H9 (cell line): ENCODE measurements at regions not wholly inside any gene's neighbourhood (a gene's known extent, or its start where the extent isn't known, plus 50 kb on each side); places are given as distances from the start of the nearest gene placed in this dataset.
A peak's percentile ranks its signal among the peaks of the same experiment; 100 is the strongest.
"Not testable (repeated sequence)": the region's sequence is repeated elsewhere in the genome, so short reads cannot be mapped to it uniquely, and the experiment has no call there.

Experiments
- DNase-seq: peaks from one replicate; pipeline ENCODE4 v3.0.0-alpha.2; 2017
- H2AFZ ChIP-seq: one replicate; pipeline ENCODE4 v1.6.1; 2013; ENCODE audit warnings: mild to moderate bottlenecking, low read length, control low read depth, moderate library complexity
- H2AK5ac ChIP-seq: 2 replicates; pipeline ENCODE4 v1.6.1; 2013; ENCODE audit warnings: low read length, control low read depth, mixed read lengths; ENCODE audit not compliant: insufficient read length
- H2BK120ac ChIP-seq: one replicate; pipeline ENCODE4 v1.6.1; 2013; ENCODE audit warnings: low read depth, mild to moderate bottlenecking, low read length, control low read depth, inconsistent platforms; ENCODE audit not compliant: poor library complexity, severe bottlenecking
- H2BK12ac ChIP-seq: 2 replicates; pipeline ENCODE4 v1.6.1; 2013; ENCODE audit warnings: low read length, control low read depth, mixed read lengths, low read depth; ENCODE audit not compliant: insufficient read length
- H2BK15ac ChIP-seq: 2 replicates; pipeline ENCODE4 v1.6.1; 2013; ENCODE audit warnings: low read depth, low read length, control low read depth
- H2BK20ac ChIP-seq: one replicate; pipeline ENCODE4 v1.6.1; 2013; ENCODE audit warnings: low read depth, mild to moderate bottlenecking, low read length, control low read depth, inconsistent platforms; ENCODE audit not compliant: poor library complexity, severe bottlenecking
- H2BK5ac ChIP-seq: 2 replicates; pipeline ENCODE4 v1.6.1; 2013; ENCODE audit warnings: low read length, control low read depth, mixed read lengths; ENCODE audit not compliant: insufficient read length
- H3K14ac ChIP-seq: 2 replicates; pipeline ENCODE4 v1.6.1; 2013; ENCODE audit warnings: low read length, control low read depth; ENCODE audit not compliant: insufficient read depth
- H3K18ac ChIP-seq: 2 replicates; pipeline ENCODE4 v1.6.1; 2013; ENCODE audit warnings: low read depth, mild to moderate bottlenecking, mixed read lengths, low read length, control low read depth; ENCODE audit not compliant: insufficient read length
- H3K23ac ChIP-seq: 2 replicates; pipeline ENCODE4 v1.6.1; 2013; ENCODE audit warnings: low read length, control low read depth, mixed read lengths, low read depth; ENCODE audit not compliant: insufficient read length
- H3K23me2 ChIP-seq: 2 replicates; pipeline ENCODE4 v1.6.1; 2013; ENCODE audit warnings: low read depth, mild to moderate bottlenecking, mixed read lengths, low read length, control low read depth; ENCODE audit not compliant: insufficient read length, poor library complexity, severe bottlenecking
- H3K27ac ChIP-seq: 2 replicates; pipeline ENCODE4 v1.5.1; 2013; ENCODE audit warnings: low read length, control low read depth, mixed read lengths, low read depth; ENCODE audit not compliant: insufficient read length
- H3K27me3 ChIP-seq: 2 replicates; pipeline ENCODE4 v1.6.1; 2013; ENCODE audit warnings: low read length, control low read depth, inconsistent platforms; ENCODE audit not compliant: insufficient read depth
- H3K4ac ChIP-seq: 2 replicates; pipeline ENCODE4 v1.6.1; 2013; ENCODE audit warnings: low read depth, mild to moderate bottlenecking, control low read depth, inconsistent platforms, low read length, moderate library complexity
- H3K4me1 ChIP-seq: 2 replicates; pipeline ENCODE4 v1.6.1; 2013; ENCODE audit warnings: low read length, control low read depth, inconsistent platforms; ENCODE audit not compliant: insufficient read depth
- H3K4me2 ChIP-seq: 2 replicates; pipeline ENCODE4 v1.6.1; 2013; ENCODE audit warnings: low read length, control low read depth, mixed read lengths; ENCODE audit not compliant: insufficient read length, insufficient read depth
- H3K56ac ChIP-seq: 2 replicates; pipeline ENCODE4 v1.6.1; 2013; ENCODE audit warnings: low read depth, mild to moderate bottlenecking, mixed read lengths, low read length, control low read depth; ENCODE audit not compliant: insufficient read length
- H3K79me1 ChIP-seq: 2 replicates; pipeline ENCODE4 v1.6.1; 2013; ENCODE audit warnings: low read depth, mild to moderate bottlenecking, moderate library complexity, low read length, control low read depth, inconsistent platforms; ENCODE audit not compliant: insufficient read depth, poor library complexity, severe bottlenecking
- H3K79me2 ChIP-seq: 2 replicates; pipeline ENCODE4 v1.6.1; 2013; ENCODE audit warnings: low read length, control low read depth, inconsistent platforms; ENCODE audit not compliant: insufficient read depth
- H3K9ac ChIP-seq: 2 replicates; pipeline ENCODE4 v1.6.1; 2013; ENCODE audit warnings: low read length, control low read depth, mixed read lengths; ENCODE audit not compliant: insufficient read length; ENCODE audit errors: extremely low read depth
- H3K9me3 ChIP-seq: one replicate; pipeline ENCODE4 v1.6.1; 2013; ENCODE audit warnings: low read depth, low read length, inconsistent platforms; ENCODE audit not compliant: control insufficient read depth
- H3T11ph ChIP-seq: one replicate; pipeline ENCODE4 v1.6.1; 2013; ENCODE audit warnings: mild to moderate bottlenecking, low read length, control low read depth, inconsistent platforms
- H4K20me1 ChIP-seq: one replicate; pipeline ENCODE4 v1.6.1; 2013; ENCODE audit not compliant: control insufficient read depth, insufficient read length, insufficient read depth
- H4K5ac ChIP-seq: 2 replicates; pipeline ENCODE4 v1.6.1; 2013; ENCODE audit warnings: low read depth, mild to moderate bottlenecking, mixed read lengths, low read length, control low read depth; ENCODE audit not compliant: insufficient read length
- H4K8ac ChIP-seq: replicated peaks from 2 replicates; pipeline ENCODE4 v1.6.1; 2013; ENCODE audit warnings: low read length, control low read depth, mixed read lengths, low read depth; ENCODE audit not compliant: insufficient read length
- H4K91ac ChIP-seq: 2 replicates; pipeline ENCODE4 v1.6.1; 2013; ENCODE audit warnings: low read depth, mild to moderate bottlenecking, moderate library complexity, mixed read lengths, low read length, control low read depth; ENCODE audit not compliant: insufficient read length
- H3K27ac Mint-ChIP-seq, 3 experiments: 2 replicates in 2 of 3; 3 replicates in 1 of 3; pipeline ENCODE4 v1.8.0; 2020 to 2021; ENCODE audit warnings: mixed read lengths in 3 of 3, mild to moderate bottlenecking in 1 of 3, moderate library complexity in 1 of 3
- H3K27me3 Mint-ChIP-seq: 2 replicates; pipeline ENCODE4 v1.8.0; 2021; ENCODE audit warnings: low read depth, mild to moderate bottlenecking, moderate library complexity, mixed read lengths
- H3K36me3 Mint-ChIP-seq, 3 experiments: 2 replicates in 2 of 3; 3 replicates in 1 of 3; pipeline ENCODE4 v1.8.0; 2020 to 2021; ENCODE audit warnings: low read depth in 3 of 3, mixed read lengths in 3 of 3; ENCODE audit not compliant: insufficient read depth in 1 of 3
- H3K4me1 Mint-ChIP-seq, 2 experiments: 2 replicates each; pipeline ENCODE4 v1.8.0; 2020; ENCODE audit warnings: mixed read lengths in 2 of 2
- H3K4me3 Mint-ChIP-seq, 2 experiments: 2 replicates in 1 of 2; 3 replicates in 1 of 2; pipeline ENCODE4 v1.8.0; 2020 to 2021; ENCODE audit warnings: mild to moderate bottlenecking in 2 of 2, mixed read lengths in 2 of 2, moderate library complexity in 1 of 2
- H3K9me3 Mint-ChIP-seq, 2 experiments: 2 replicates in 1 of 2; 3 replicates in 1 of 2; pipeline ENCODE4 v1.8.0; 2020; ENCODE audit warnings: mild to moderate bottlenecking in 2 of 2, mixed read lengths in 2 of 2, moderate library complexity in 1 of 2
- CTCF ChIP-seq: fragments of 200-600 bp; sonication (generic); conservative IDR thresholded peaks from 3 replicates; pipeline ENCODE4 v1.8.0; 2021; ENCODE audit warnings: antibody characterized with exemption, mild to moderate bottlenecking
- WGBS: extraction: QIAGEN DNeasy Blood & Tissue Kit; methylation state at CpG from one replicate; pipeline ENCODE4 v1.1.7; 2013; ENCODE audit warnings: missing lambda C conversion rate, low lambda C conversion rate, mixed read lengths; ENCODE audit not compliant: insufficient read length; ENCODE audit errors: extremely low coverage; 5-methylcytosine and 5-hydroxymethylcytosine counted together

- no peaks in the 10 kb centered on the region for H3K23me2 ChIP-seq
- no peak overlapping the region for H3K9ac ChIP-seq
- no peak overlapping the region for H3K4ac ChIP-seq
- H3K56ac ChIP-seq, result no peak overlapping the region
- no peak overlapping the region for H4K8ac ChIP-seq
- DNase-seq, result no peak
- no peaks in the 10 kb centered on the region for H3K4me1 ChIP-seq
- H3K9me3 ChIP-seq, result no peaks in the 10 kb centered on the region
- TF ChIP-seq CTCF, result no peak
- H3K9me3 Mint-ChIP-seq, result peaks cover 3 to 7% of the 10 kb centered on the region in 2 experiments
- H2AFZ ChIP-seq, result no peak overlapping the region
- H3K4me2 ChIP-seq, result no peak overlapping the region
- H3T11ph ChIP-seq, result no peak overlapping the region
- H4K5ac ChIP-seq, result no peak overlapping the region
- no peak overlapping the region for H2AK5ac ChIP-seq
- no peak overlapping the region for H2BK5ac ChIP-seq
- no peaks in the 10 kb centered on the region for H3K79me2 ChIP-seq
- no peaks in the 10 kb centered on the region for H3K79me1 ChIP-seq
- H2BK20ac ChIP-seq, result no peak overlapping the region
- no peak overlapping the region for H3K18ac ChIP-seq
- H3K4me3 Mint-ChIP-seq, result no peak overlapping the region
- H2BK12ac ChIP-seq, result no peak overlapping the region
- H4K91ac ChIP-seq, result no peak overlapping the region
- peaks cover 2% of the 10 kb centered on the region for H3K27me3 Mint-ChIP-seq
- H3K27ac Mint-ChIP-seq, result peak overlapping the region in 1 of 3 experiments; percentile 53; a peak in 1 of 7 replicates
- no peak overlapping the region for H3K23ac ChIP-seq
- peak overlapping the region; percentile 51 for H2BK120ac ChIP-seq
- H3K14ac ChIP-seq, result no peak overlapping the region
- H3K4me1 Mint-ChIP-seq, result peaks cover 0 to 4% of the 10 kb centered on the region in 2 experiments; a peak in 2 of 4 replicates
- H2BK15ac ChIP-seq, result no peak overlapping the region
- H4K20me1 ChIP-seq, result no peaks in the 10 kb centered on the region
- no CpG with 5 or more reads among the region's 7 CpGs for WGBS
- peaks cover 0 to 9% (median 2%) of the 10 kb centered on the region in 3 experiments; a peak in 2 of 7 replicates for H3K36me3 Mint-ChIP-seq
- H3K27ac ChIP-seq, result no peak overlapping the region
- H3K27me3 ChIP-seq, result no peaks in the 10 kb centered on the region
These were observed 262.9 kb downstream of the ASMT start for GRCh38 chrX:1877780-1878179.

GRCh38 chrX:1880884-1881817 lies 266.3 kb downstream of the ASMT start:
- H3K18ac ChIP-seq, result not testable (repeated sequence)

More at GRCh38 chrX:1880884-1881817, 266.3 kb downstream of the ASMT start:
- not testable (repeated sequence) for H3K56ac ChIP-seq, H3K9ac ChIP-seq, H3K23me2 ChIP-seq, H4K20me1 ChIP-seq, H3K4me2 ChIP-seq, H4K5ac ChIP-seq, H3T11ph ChIP-seq, H4K91ac ChIP-seq, H3K4me1 ChIP-seq, DNase-seq, H3K4ac ChIP-seq, H3K79me2 ChIP-seq, H2BK12ac ChIP-seq, H2BK5ac ChIP-seq, H2BK20ac ChIP-seq, H2AK5ac ChIP-seq, H2BK120ac ChIP-seq, H3K9me3 ChIP-seq, H3K79me1 ChIP-seq, H3K27ac ChIP-seq, H4K8ac ChIP-seq, H3K4me1 Mint-ChIP-seq, H3K27me3 Mint-ChIP-seq, H3K27me3 ChIP-seq, H2BK15ac ChIP-seq, H3K23ac ChIP-seq, H2AFZ ChIP-seq, H3K14ac ChIP-seq
- Mint-ChIP-seq H3K4me3 (peak overlapping the region in 1 of 2 experiments; percentile 41; a peak in 2 of 5 replicates), H3K27ac (peak overlapping the region in 1 of 3 experiments; percentile 62; a peak in 1 of 7 replicates), H3K9me3 (peaks cover 14 to 15% of the 10 kb centered on the region in 2 experiments), H3K36me3 (peaks cover 0 to 18% (median 3%) of the 10 kb centered on the region in 3 experiments; a peak in 4 of 7 replicates)
- WGBS, result 100% methylated on average over 1 of the region's 10 CpGs
